NCI-H748 (cell line): ENCODE measurements at regions not wholly inside any gene's neighbourhood (a gene's known extent, or its start where the extent isn't known, plus 50 kb on each side); places are given as distances from the start of the nearest gene placed in this dataset.

Source experiments
- DNase-seq: peaks from one replicate; lab custom pipeline; 2025; ENCODE audit not compliant: unreplicated experiment; lab: John Stamatoyannopoulos, UW

DNA sequence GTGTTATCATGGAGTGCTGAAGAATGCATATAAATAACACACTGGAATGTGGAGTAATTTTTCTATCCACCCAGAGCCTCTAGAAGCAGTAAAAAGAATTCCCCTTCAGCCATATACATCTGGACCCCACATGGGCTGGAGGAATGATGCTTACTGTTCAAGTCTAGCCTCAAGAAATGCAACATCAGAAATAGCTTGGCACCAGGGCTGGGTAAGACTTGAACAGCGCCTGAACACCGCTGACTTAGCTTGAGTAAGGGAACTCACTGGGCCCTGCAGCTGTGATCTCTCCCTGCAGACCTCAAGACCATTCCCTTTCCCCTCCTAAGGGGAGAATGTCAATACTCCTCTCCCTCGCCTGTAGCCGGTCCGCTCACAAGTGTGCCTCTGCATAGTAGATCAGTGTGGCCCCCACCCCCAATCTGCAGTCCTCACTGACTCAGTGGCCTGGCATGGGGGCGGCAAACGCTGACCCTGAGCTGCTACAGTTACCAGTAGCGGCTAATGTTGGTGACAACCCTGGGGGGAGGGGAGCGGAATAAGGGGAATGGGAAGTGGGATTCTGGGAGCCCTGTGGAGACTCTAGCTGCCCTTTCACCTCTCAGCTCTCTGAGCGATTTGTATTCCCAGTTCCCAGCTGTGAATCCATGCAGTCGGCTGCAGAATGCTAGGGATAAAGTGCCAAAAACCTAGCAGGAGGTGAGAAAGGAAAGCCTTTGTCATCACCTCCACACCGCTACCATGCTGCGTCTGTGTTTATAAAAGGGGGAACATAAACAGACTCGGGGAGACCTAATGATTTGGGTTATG lies 483.9 kb downstream of the DISC1 start:
- no peak for DNase-seq

DNA sequence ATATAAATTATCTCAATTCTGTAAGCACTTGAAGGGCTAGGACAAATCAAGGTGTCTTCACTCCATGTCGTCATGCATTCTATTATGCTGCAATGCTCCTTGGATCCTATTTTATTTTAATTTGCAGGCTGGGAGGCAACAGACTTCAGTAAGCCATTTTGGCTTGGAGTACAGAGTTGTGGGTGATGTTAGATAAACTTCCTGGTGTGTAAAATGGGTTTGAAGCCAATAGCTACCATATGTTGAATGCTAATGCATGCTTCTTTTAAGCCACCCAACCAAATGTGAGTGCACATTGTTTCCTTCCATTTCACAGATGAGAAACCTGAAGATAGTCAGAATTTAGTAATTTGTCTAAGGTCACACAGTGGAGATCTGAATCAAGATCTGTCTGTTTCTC lies 482.8 kb downstream of the DISC1 start:
- no peak for DNase-seq

DNA sequence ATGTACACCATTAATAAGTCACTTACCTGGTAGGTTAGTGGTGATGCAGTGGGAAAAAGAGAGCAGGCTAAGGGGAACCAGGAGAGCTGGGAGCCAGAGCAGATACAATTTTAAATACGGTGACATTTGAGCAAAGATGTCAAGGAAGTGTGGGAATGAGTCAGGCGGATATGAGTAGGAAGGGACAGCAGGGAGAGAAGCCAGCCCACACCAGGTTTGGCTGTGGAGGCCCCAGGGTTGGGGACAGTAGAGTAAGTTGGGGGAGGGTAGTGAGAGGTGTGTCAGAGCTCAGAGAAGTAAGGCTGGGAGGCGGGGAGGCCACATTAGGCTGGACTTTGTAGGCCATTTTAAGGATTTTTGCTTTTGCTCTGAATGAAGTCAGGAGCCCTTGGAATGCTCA lies 482.0 kb downstream of the DISC1 start:
- DNase-seq = no peak

DNA sequence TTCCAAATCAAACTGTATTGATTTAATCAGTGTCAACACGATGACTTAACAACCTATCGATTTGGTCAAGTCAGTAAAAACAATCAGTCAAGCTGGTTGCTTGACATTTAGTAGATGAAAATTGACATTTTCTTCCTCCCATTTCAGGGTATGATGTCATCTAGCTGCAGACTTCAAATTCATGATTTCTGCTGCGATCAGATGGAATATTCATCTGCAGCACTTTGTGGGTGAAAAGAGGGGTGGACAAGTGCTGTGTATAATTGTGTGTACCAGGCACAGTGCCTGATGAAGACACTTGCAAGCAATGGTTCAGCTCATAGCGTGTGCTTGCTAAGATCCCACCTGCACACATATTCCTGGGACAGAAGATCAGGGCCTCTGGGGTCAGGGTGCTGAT lies 479.8 kb downstream of the DISC1 start:
- DNase-seq = no peak

DNA sequence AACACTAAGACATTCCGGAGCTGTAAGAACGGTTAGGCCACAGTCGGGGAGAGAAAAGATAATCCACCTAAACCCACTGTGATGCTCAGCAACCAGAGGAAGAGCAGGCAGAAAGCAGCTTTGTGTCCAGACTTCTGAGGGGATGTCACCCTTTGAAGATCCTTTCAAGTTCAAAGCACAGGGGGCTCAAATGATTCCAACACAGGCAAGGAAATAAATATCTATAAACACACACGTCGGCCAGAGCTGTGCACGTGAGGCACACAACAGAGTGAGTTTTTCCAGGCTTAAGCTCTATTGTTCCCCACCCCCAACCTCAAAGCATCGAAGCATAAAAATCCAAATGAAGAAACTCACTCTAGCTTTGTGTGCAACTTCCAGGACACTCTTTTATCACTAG lies 479.0 kb downstream of the DISC1 start:
- no peak for DNase-seq

DNA sequence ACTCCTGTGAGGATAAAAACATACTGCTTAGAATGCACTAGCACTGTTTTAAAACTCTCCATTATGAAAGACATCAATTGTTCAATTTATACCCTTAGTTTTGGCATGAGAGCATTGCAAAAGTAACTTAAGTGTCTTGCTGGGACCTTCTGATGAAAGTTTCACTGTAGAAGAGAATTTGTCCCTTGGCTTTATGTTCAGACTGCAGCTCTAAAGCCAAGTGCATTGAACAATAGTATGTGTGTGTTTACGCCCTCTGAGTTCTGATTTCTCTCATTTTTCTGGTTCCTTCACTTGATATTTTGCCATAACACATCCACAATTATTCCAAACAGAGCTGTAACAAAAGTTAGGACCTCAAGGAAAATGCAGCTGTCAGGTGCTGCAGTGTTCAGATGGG lies 474.6 kb downstream of the DISC1 start:
- DNase-seq = no peak

DNA sequence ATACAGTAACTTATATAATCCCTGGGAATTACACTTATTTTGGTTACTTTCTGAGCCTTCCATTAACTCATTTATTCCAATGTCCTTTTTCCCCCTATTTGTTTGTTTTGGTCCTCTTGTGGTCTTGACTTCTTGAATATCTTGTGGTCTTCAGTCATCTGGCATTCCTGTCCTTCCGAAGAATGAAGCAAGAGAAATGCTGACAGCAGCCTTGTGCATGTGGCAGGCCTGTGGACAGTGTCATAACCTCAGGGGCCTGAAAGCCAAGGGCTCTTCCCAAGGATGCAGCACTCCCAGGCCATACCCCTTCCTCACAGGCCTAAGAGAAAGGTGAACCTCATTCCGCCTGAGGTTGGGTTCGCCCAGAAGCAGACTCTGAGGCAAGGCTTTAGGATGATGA lies 470.2 kb downstream of the DISC1 start:
- no peak for DNase-seq
